ENCODE measurements at regions not wholly inside any gene's neighbourhood (a gene's known extent, or its start where the extent isn't known, plus 50 kb on each side); places are given as distances from the start of the nearest gene placed in this dataset.

DNA sequence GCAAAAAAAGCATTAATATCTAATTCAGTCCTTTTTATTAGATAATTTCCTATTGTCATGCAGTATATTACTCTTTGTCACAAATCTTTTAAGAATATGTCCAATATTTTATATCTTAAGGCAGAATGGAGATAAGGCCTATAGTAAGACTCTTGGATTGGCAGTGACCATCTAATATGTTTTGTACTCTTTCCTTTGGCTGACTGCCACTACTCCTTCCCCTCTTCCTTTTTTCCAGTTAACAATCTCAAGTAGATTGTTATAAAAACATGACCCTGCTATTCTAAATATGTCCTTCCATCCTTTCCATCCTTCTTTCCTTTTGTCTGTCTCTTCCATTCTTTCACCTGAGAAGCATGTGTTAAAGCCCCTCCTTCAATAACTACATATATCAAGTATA is 92.8 kb upstream of the TMEM168 start:
- no peak for DNase-seq (ENCODE audit: low spot score)

DNA sequence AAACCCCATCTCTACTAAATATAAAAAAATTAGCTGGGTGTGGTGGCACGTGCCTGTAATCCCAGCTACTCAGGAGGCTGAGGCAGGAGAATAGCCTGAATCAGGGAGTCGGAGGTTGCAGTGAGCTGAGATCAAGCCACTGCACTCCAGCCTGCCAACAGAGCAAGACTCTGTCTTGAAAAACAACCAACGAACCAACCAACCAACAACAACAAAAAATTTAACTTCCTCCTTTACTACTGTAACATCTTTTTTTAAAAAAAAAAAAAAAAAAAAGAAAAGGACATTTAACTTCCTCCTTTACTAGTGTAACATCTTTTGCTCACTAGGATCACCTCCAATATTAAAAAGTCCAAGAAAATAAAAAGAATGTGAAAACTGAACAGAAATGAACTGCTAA is 92.3 kb upstream of the TMEM168 start:
- DNase-seq (ENCODE audit: low spot score) = no peak

DNA sequence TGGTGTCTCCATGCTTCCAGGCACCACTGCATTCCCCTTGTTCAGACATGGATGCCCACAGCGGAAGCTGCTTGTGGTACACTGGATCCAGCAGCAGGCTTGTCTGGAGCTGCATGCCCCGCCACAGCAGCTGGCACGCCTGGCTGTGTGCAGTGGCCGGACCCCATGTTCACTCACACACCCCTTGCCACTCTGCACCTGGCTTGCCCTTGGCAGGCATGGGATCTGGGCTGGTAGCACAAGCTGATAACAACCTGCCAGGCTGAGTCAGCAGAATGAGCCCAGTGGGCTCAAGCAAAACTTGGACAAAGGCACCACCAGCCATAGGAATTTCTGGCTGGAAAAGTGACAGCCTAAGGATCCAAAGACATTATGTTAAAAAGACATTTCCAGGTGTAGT is 91.8 kb upstream of the TMEM168 start:
- no peak for DNase-seq (ENCODE audit: low spot score)

DNA sequence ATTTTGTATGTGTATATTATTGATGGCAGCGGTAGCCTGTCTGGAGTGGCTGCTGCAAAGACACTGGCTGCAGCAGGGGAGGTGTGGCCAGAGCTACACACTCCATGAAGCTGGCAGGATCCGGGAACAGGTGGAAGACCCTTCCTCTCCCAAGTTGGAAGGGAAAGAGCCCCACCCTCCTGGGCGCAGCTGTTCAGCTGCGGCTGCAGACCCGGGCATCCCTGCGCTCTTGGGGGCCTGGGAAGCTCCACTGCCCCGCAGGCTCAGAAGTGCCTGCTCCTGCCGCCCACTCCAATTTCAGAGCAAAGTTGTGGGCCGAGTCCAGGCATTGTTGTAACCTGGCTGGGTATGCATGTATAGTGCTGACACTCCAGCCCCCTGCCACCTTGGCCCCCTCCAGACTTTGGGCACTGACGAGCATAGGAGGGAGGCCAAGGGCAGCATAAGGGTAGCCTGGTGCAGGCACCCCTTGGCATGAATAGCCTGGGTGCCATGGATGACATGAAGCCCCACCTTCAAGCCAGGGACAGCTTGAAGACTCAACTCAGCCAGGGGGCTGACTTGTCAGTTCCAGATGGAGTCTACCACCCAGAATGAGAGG is 90.7 kb upstream of the TMEM168 start:
- DNase-seq (ENCODE audit: low spot score) = no peak

DNA sequence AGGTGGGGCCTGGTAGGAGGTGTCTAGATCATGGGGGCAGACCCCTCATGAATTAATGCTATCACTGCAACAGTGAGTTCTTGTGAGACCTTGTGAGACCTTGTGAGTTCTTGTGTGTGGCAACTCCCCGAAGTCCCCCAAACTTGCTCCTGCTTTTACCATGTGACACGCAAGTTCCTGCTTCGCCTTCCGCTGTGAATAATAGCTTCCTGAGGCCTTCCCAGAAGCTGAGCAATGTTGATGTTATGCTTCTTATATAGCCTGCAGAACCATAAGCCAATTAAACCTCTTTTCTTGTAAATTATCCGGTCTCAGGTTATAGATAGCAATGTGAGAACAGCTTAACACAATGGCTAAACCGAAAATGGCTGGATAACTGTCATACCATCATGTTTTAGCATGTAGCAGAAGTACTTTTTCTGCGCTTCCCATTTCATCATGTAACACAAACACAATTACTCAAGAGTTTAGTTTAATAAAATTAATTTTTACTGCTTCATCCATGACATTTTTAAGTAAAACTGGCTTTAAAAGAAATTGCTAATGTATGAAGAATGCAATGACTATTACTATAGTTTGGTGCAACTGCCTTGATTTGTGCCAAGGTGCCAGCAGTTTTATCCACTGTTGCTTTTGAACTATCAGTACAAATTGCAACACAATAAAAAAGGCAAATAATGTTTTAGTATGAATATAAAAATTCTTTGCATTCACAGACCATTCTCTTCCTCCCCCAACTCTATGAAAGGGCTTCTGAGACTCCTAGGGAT is 87.7 kb upstream of the TMEM168 start:
- no peak for DNase-seq (ENCODE audit: low spot score)

DNA sequence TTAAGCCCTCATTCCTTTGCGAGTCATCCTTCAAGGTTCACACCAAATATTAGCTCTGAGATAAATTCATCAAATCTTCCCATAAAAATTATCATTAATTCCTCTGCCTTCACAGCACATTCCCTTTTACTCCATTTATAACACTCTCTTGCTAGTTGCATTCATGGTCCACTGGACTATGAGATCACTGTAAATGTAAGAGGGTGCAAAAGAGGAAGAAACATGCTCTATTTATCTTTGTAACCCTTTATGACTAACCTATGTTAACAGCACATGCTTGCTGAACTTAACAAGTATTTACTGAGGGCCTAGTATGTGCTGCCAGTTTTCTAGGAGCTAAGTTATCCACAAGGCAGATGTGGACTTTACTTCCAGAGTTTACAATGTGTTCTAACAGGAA is 86.7 kb upstream of the TMEM168 start:
- DNase-seq (ENCODE audit: low spot score) = no peak

DNA sequence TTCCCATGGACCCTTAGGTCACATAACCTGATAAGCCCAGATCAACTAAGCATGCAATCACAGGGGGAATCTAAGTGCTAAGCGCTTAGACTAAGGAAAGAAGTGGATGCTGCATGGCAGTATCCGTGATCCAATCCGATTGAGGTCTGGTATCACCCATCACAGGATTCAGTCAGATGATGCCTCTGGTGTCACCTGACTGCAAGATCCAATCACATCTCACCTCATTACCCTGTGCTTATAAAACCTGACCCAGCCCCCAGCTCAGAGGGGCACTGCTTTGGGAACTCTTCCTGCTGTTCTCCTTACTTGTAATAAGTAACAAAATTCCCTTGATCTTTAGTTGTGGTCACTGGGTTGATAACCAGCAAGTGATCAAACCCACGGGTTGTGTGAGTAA is 84.7 kb upstream of the TMEM168 start:
- DNase-seq (ENCODE audit: low spot score) = no peak

DNA sequence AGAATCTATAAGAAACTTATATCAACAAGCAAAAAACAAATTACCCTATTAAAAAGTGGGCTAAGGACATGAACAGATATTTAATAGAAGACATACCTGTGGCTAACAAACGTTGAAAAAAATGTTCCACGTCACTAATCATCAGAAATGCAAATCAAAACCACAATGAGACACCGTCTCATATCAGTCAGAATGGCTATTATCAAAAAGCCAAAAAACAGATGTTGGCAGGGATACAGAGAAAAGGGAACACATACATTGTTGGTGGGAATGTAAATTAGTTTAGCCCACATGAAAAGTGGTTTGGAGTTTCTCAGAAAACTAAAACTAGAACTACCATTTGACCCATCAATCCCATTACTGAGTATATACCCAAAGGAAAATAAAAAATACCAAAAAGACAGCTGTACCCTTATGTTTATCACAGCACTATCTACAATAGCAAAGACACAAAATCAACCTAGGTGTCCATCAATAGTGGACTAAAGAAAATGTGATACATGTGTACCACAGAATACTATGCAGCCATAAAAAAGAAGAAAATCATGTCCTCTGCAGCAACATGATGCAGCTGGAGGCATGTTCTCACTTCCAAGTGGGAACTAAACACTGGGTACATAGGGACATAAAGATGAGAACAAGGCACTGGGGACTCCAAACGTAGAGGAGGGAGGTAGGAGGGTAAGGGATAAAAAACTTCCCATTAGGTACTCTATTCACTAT is 83.8 kb upstream of the TMEM168 start:
- no peak for DNase-seq (ENCODE audit: low spot score)

DNA sequence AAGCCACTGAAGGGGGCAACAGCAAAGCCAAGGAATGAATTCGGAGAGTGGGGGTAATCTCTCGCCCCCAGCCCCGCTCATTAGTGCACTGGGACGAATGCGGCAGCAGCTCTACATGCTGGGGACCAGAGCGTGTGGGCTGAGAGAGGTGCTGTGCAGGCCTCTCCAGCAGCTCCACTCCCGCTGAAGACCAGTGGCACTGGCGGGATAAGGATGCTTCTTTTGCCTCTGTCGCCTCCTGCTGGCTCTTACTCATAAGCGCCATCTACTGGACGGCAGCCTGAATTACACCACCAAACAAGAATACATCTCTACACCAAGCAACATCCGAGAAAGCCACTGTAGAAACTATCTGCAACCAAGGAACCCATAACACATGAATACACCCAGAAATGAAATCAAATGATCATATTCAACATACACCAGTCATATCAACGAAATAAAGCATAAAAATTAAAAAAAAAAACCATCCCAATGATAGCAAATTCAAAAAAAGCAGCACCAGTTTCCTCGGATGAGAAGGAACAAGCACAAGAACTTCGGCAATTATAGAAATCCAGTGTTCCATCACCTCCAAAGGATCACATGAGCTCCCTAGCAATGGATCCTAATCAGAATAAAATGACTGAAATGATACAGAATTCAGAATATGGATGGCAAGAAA is 79.0 kb upstream of the TMEM168 start:
- peak; percentile 83 for DNase-seq (ENCODE audit: low spot score)

DNA sequence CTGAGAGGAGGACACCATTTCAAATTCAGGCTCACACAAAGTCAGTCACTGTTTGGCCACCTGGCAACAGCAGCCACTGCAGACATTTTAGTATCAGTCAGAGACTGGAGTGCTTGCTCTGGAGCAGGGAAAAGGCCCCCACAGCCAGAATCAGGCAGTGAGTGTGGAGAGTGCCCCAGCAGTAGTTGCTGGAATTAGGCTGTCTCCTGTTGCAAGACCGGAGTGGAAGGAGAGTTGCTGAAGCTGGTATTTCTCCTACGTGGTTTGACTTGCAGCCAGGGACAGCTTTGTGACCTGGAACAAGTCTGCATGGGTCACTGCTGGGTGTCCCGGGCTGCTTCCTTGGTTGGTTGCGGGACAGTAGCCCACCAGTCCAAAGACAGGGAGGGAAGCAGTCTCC is 78.4 kb upstream of the TMEM168 start:
- DNase-seq (ENCODE audit: low spot score) = no peak

DNA sequence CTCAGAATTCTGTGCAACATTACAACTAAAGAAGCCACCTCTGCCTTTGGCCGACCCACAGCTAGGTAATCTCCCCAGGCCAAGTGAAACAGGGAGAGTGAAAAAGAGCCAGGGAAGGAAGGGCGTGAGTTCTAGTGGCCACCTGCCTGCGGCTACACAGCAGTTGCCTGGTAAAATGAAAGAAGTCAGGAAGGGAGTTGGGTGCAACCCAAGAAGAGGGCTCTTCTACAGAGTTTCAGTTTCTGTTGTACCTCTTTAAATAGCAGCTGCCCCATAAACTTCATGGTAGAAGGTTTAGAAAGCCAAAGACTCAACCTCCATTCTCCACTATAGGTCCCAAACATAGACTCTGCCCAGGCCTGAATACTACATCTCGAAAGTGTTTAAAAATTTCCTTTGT is 76.2 kb upstream of the TMEM168 start:
- DNase-seq (ENCODE audit: low spot score) = no peak

DNA sequence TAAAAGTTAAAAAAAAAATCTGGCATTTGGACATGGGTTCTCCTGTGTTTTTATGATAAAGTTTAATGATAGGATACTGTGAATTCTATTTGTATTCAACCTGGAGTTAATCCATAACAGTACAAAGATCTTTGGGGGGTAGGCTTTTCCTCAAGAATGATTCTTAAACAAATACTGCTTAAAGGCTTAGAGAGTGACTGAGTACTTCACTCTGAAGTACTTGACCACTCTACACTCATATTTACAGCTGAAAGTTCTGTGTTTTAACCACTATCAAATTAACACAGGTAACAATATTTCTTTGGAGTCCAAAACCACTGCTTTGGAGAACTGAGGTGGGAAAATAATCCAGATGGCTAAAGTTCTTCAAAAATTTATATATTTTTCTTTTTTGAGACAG is 74.2 kb upstream of the TMEM168 start:
- no peak for DNase-seq (ENCODE audit: low spot score)

DNA sequence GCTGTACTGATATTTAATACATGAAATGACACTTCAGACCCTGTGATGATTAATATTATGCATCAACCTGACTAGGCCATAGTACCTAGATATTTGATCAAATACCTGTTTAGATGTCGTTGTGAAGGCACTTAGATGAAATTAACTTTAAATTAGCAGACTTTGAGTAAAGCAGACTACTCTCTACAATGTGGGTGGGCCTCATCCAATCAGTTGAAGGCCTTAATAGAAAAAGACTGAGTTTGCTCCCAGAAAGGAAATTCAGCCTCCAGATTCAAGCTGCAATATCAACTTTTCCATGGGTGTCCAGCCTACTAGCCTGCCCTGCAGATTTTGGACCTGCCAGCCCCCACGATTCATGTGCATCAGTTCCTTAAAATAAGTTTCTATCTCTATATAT is 68.6 kb upstream of the TMEM168 start:
- DNase-seq (ENCODE audit: low spot score) = no peak

DNA sequence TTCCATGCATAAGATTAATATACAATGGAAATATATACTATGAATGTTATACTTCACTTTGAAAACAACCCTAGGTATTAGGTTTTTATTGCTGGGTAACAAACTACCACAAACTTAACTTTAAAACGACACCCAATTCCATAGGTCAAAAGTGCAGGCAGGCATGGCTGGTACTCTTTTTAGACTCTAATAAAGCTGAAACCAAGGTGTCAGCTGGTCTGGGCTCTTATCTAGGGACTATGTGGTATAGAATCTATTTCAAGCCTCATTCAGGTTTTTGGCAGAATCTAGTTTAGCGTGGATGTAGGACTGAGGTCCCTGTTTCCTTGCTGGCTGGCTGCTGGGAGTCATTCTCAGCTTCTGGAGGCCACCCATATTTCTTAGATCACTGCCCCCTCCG is 65.0 kb upstream of the TMEM168 start:
- DNase-seq (ENCODE audit: low spot score) = no peak

DNA sequence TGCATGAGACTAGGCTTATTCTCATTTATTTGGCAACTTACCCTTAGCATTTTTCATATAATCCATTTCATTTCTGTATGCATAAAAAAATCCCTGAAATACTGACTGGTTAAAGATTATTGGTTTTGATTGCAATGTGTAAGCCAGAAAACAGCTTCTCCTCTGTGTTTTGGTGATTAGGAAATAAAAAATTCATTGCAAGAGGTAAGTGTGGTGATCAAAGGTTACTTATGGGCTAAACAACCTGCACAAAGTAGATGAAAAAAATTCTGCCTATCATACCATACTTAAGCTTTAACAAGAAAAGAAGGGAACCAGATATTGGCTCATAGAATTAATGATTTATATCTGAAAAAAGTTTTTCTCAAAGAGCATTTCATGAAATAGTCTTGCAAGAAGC is 64.0 kb upstream of the TMEM168 start:
- DNase-seq (ENCODE audit: low spot score) = no peak

DNA sequence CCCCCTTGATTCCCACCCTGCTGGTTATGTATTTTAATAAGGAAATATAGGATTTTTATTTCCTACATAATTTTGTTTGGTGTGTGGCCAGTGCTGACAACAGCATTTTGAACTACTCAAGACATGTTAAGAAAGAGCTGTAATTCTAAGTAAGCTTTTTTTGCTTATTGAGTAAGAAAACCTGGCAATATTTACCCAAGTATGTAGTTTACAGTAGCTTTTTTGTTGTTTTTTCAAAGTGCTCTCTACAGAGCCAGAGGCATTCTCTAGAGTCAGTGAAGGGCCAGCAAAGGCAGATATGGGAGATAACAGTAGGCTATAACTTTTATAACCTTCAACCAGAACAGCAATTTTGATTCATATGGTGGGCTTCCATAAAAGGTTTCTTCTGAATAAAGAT is 63.2 kb upstream of the TMEM168 start:
- no peak for DNase-seq (ENCODE audit: low spot score)

DNA sequence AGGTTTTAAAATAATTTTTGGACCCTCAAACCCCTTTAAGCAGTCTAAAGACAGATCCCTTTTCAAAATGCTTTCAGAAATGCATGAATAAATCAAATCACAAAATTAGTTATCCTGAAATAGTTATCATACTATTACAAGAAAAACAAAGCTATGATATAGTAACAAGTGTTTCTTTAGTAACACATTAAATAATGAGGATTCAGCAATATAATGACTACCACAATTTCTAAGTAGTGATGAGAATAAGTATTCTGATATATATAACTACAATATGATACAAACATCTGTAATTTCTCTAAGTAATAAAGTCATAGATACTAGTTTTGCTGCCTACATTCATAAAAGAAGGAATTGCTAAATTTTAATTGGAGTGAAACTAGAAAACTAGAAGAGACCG is 53.0 kb upstream of the TMEM168 start:
- DNase-seq (ENCODE audit: low spot score) = no peak

Data from COLO829 (cell line).